ENCODE measurements at regions not wholly inside any gene's neighbourhood (a gene's known extent, or its start where the extent isn't known, plus 50 kb on each side); places are given as distances from the start of the nearest gene placed in this dataset.

- no peak for TF ChIP-seq JUNB (IDR thresholded peaks at IDR 0.05; ENCODE audit: unreplicated experiment)
- no peak for TF ChIP-seq CREB1 (CRISPR knock-in tag; IDR thresholded peaks at IDR 0.05; ENCODE audit: low read depth)
- no peak for TF ChIP-seq STAT1 (IDR thresholded peaks at IDR 0.05; ENCODE audit: unreplicated experiment)
- no peak for TF ChIP-seq POLR2AphosphoS5 (IDR thresholded peaks at IDR 0.05; ENCODE audit: low read depth)
- TF ChIP-seq REST (IDR thresholded peaks at IDR 0.05; ENCODE audit: unreplicated experiment) = no peak
- TF ChIP-seq EZH2 (IDR thresholded peaks at IDR 0.05; ENCODE audit: low read depth, unreplicated experiment) = no peak
Observed at GRCh38 chr6:78363688-78364087, 503.7 kb upstream of the IRAK1BP1 start (continued).

- Histone ChIP-seq H2AFZ (no peak overlapping the region), H3F3A (replicated peaks; ENCODE audit: low read depth) (no peaks in the 10 kb centered on the region), H3K4me2 (no peak overlapping the region), H3K4me3 (no peak overlapping the region), H3K36me3 (ENCODE audit: insufficient read depth) (no peaks in the 10 kb centered on the region), H3K4me1 (ENCODE audit: insufficient read depth) (no peaks in the 10 kb centered on the region), H3K27ac (ENCODE audit: low read depth) (no peak overlapping the region), H3K27me3 (ENCODE audit: insufficient read depth) (no peaks in the 10 kb centered on the region), H3K9me2 (ENCODE audit: insufficient read depth) (no peaks in the 10 kb centered on the region), H4K20me1 (replicated peaks; ENCODE audit: insufficient read depth) (no peaks in the 10 kb centered on the region), H3K79me2 (replicated peaks; ENCODE audit: insufficient read depth) (no peaks in the 10 kb centered on the region)
- ATAC-seq = no peak
- H3K36me3 Mint-ChIP-seq (ENCODE audit: low read depth) = no peaks in the 10 kb centered on the region
- H3K27me3 Mint-ChIP-seq (ENCODE audit: insufficient read depth, low read depth, poor library complexity) = peaks cover 2% of the 10 kb centered on the region
- H3K27ac Mint-ChIP-seq = no peak overlapping the region
- DNase-seq (ENCODE audit: low spot score) = no peak
- no peak for TF ChIP-seq POLR2AphosphoS5 (IDR thresholded peaks at IDR 0.05; ENCODE audit: low read depth)
- H3K4me1 Mint-ChIP-seq = no peaks in the 10 kb centered on the region
- H3K4me3 Mint-ChIP-seq = no peak overlapping the region
- no peaks in the 10 kb centered on the region for H3K9me3 Mint-ChIP-seq
Observed at GRCh38 chr6:78365473-78365872, 501.9 kb upstream of the IRAK1BP1 start.

GRCh38 chr6:78377056-78377455, 490.3 kb upstream of the IRAK1BP1 start:
- no peaks in the 10 kb centered on the region for H3F3A ChIP-seq (replicated peaks; ENCODE audit: low read depth)
- no peak overlapping the region for H3K4me2 ChIP-seq
- no peaks in the 10 kb centered on the region for H3K79me2 ChIP-seq (replicated peaks; ENCODE audit: insufficient read depth)
- Mint-ChIP-seq H3K4me3 (no peak overlapping the region), H3K27ac (no peak overlapping the region), H3K9me3 (peaks cover 9% of the 10 kb centered on the region; the same call in 1 of the 3 replicates), H3K36me3 (ENCODE audit: low read depth) (no peaks in the 10 kb centered on the region), H3K4me1 (no peaks in the 10 kb centered on the region), H3K27me3 (ENCODE audit: insufficient read depth, low read depth, poor library complexity) (no peaks in the 10 kb centered on the region)
- H3K27ac ChIP-seq (ENCODE audit: low read depth) = no peak overlapping the region
- no peak overlapping the region for H2AFZ ChIP-seq
- H3K27me3 ChIP-seq (ENCODE audit: insufficient read depth) = no peaks in the 10 kb centered on the region
- no peak overlapping the region for H3K4me3 ChIP-seq
- no peaks in the 10 kb centered on the region for H3K36me3 ChIP-seq (ENCODE audit: insufficient read depth)
- H3K9me2 ChIP-seq (ENCODE audit: insufficient read depth) = peaks cover 17% of the 10 kb centered on the region
- no peaks in the 10 kb centered on the region for H3K4me1 ChIP-seq (ENCODE audit: insufficient read depth)
- no peak for DNase-seq (ENCODE audit: low spot score)
- TF ChIP-seq CREB1 (CRISPR knock-in tag; IDR thresholded peaks at IDR 0.05; ENCODE audit: low read depth) (no peak), EZH2 (IDR thresholded peaks at IDR 0.05; ENCODE audit: low read depth, unreplicated experiment) (no peak), NANOG (IDR thresholded peaks at IDR 0.05; ENCODE audit: borderline replicate concordance) (no peak), ETS1 (IDR thresholded peaks at IDR 0.05) (no peak), EZH2phosphoT487 (IDR thresholded peaks at IDR 0.05; ENCODE audit: unreplicated experiment) (no peak), CTCF (conservative IDR thresholded peaks at IDR 0.05; ENCODE audit: low read depth in 2 of 2) (no peak)
- no peak for ATAC-seq
- H4K20me1 ChIP-seq (replicated peaks; ENCODE audit: insufficient read depth) = no peaks in the 10 kb centered on the region

Data from GM23338 (cell line).